GM21526 (cell line): ENCODE measurements at regions not wholly inside any gene's neighbourhood (a gene's known extent, or its start where the extent isn't known, plus 50 kb on each side); places are given as distances from the start of the nearest gene placed in this dataset.
A peak's percentile ranks its signal among the peaks of the same experiment; 100 is the strongest.
"Not testable (repeated sequence)": the region's sequence is repeated elsewhere in the genome, so short reads cannot be mapped to it uniquely, and the experiment has no call there.

Experiments used
- ATAC-seq: cut with Tn5 transposase; IDR thresholded peaks from one replicate; pipeline ENCODE4 v1.9.1; 2021; ENCODE audit warnings: moderate library complexity; ENCODE audit not compliant: unreplicated experiment, low FRiP score

GRCh38 chr2:75390169-75390568 lies 170.6 kb downstream of the EVA1A start:
- ATAC-seq, result no peak

GRCh38 chr2:75389271-75389670 lies 171.5 kb downstream of the EVA1A start:
- no peak for ATAC-seq

GRCh38 chr2:75381032-75381431 lies 179.7 kb downstream of the EVA1A start:
- no peak for ATAC-seq

GRCh38 chr2:75379476-75380210 lies 180.3 kb upstream of the TACR1 start:
- ATAC-seq, result no peak

GRCh38 chr2:75375646-75376582 lies 176.6 kb upstream of the TACR1 start:
- ATAC-seq, result no peak

- not testable (repeated sequence) for ATAC-seq
Observed at GRCh38 chr2:75374414-75374957, 175.2 kb upstream of the TACR1 start.

GRCh38 chr2:75367401-75367800 lies 168.1 kb upstream of the TACR1 start:
- ATAC-seq, result no peak

GRCh38 chr2:75361486-75361885 lies 162.2 kb upstream of the TACR1 start:
- no peak for ATAC-seq

- ATAC-seq, result no peak
Observed at GRCh38 chr2:75360945-75361344, 161.6 kb upstream of the TACR1 start.

GRCh38 chr2:75356865-75357264 lies 157.5 kb upstream of the TACR1 start:
- no peak for ATAC-seq

- ATAC-seq, result no peak
Observed at GRCh38 chr2:75353131-75353530, 153.8 kb upstream of the TACR1 start.

GRCh38 chr2:75348307-75348706 lies 149.0 kb upstream of the TACR1 start:
- ATAC-seq, result no peak

GRCh38 chr2:75344146-75344545 lies 144.8 kb upstream of the TACR1 start:
- ATAC-seq, result no peak

GRCh38 chr2:75342504-75343175 lies 143.3 kb upstream of the TACR1 start:
- peak; percentile 74 for ATAC-seq

GRCh38 chr2:75340560-75340959 lies 141.2 kb upstream of the TACR1 start:
- no peak for ATAC-seq

GRCh38 chr2:75338461-75338860 lies 139.1 kb upstream of the TACR1 start:
- ATAC-seq, result no peak

GRCh38 chr2:75337619-75338018 lies 138.3 kb upstream of the TACR1 start:
- no peak for ATAC-seq

- ATAC-seq, result no peak
Observed at GRCh38 chr2:75337016-75337415, 137.7 kb upstream of the TACR1 start.

GRCh38 chr2:75336451-75336850 lies 137.1 kb upstream of the TACR1 start:
- ATAC-seq, result no peak

GRCh38 chr2:75334076-75334475 lies 134.8 kb upstream of the TACR1 start:
- ATAC-seq, result no peak

GRCh38 chr2:75333646-75334045 lies 134.3 kb upstream of the TACR1 start:
- ATAC-seq, result no peak
